Tibial nerve (tissue), 4 donors: ENCODE measurements at regions not wholly inside any gene's neighbourhood (a gene's known extent, or its start where the extent isn't known, plus 50 kb on each side); places are given as distances from the start of the nearest gene placed in this dataset.

Experiments
- DNase-seq, 2 donors: peaks; one replicate each; pipeline ENCODE4 v3.0.0-alpha.2; 2019; ENCODE audit warnings: low spot score in 2 of 2
- H3K27ac ChIP-seq, 4 donors: fragments of 200-600 bp; sonication (generic) in 3 of 4; one replicate each; pipeline ENCODE4 v1.5.1; 2017 to 2019; ENCODE audit warnings: mild to moderate bottlenecking in 1 of 4
- H3K27me3 ChIP-seq, 2 donors: fragments of 200-600 bp; sonication (generic) in 1 of 2; one replicate each; pipeline versions ENCODE4 v1.5.1 to v1.6.0; 2017 to 2019
- H3K36me3 ChIP-seq, 3 donors: fragments of 200-600 bp; sonication (generic); one replicate each; pipeline ENCODE4 v1.5.1; 2018 to 2019
- H3K4me1 ChIP-seq, 4 donors: fragments of 200-600 bp; sonication (generic) in 3 of 4; one replicate each; pipeline ENCODE4 v1.5.1; 2017 to 2019
- H3K4me3 ChIP-seq, 4 donors: fragments of 200-600 bp; sonication (generic) in 3 of 4; one replicate each; pipeline ENCODE4 v1.5.1; 2017 to 2019; ENCODE audit warnings: mild to moderate bottlenecking in 1 of 4, moderate library complexity in 1 of 4
- H3K9me3 ChIP-seq, 4 donors: fragments of 200-600 bp; sonication (generic) in 3 of 4; one replicate each; pipeline ENCODE4 v1.5.1; 2017 to 2019
- CTCF ChIP-seq, 5 experiments: fragments of 200-600 bp in 3 of 5; fragments of 450-650 bp in 2 of 5; sonication (generic) in 3 of 5; IDR thresholded peaks; one replicate each; pipeline ENCODE4 v1.5.1; 2016 to 2019; ENCODE audit warnings: antibody characterized with exemption in 5 of 5, mild to moderate bottlenecking in 3 of 5, moderate library complexity in 2 of 5
- EP300 ChIP-seq, 2 donors: sonication (generic); formaldehyde crosslinking; IDR thresholded peaks; one replicate each; pipeline ENCODE4 v1.6.1; 2017; ENCODE audit warnings: antibody characterized with exemption in 2 of 2, mild to moderate bottlenecking in 1 of 2
- POLR2A ChIP-seq, 2 donors: fragments of 450-650 bp; IDR thresholded peaks; one replicate each; pipeline ENCODE4 v1.6.1; 2017; ENCODE audit warnings: antibody characterized with exemption in 2 of 2, mild to moderate bottlenecking in 2 of 2, moderate library complexity in 2 of 2
- WGBS, 2 donors: methylation state at CpG; one replicate each; pipeline ENCODE4 v1.1.5; 2018; 5-methylcytosine and 5-hydroxymethylcytosine counted together

GRCh38 chr1:163796394-163796821, 474.7 kb downstream of the NUF2 start:
- Histone ChIP-seq H3K36me3 (no peaks in the 10 kb centered on the region), H3K9me3 (peaks cover 0 to 6% (median 0%) of the 10 kb centered on the region in 4 donors), H3K4me3 (no peak overlapping the region), H3K27me3 (no peaks in the 10 kb centered on the region), H3K27ac (no peak overlapping the region), H3K4me1 (no peaks in the 10 kb centered on the region)
- WGBS, 2 donors, result 24 to 39% methylated on average over 2 of the region's 2 CpGs
- TF ChIP-seq POLR2A (IDR thresholded peaks at IDR 0.05) (no peak), CTCF (IDR thresholded peaks at IDR 0.05) (no peak), EP300 (IDR thresholded peaks at IDR 0.05) (no peak)
- DNase-seq, result no peak

GRCh38 chr1:163797816-163798215, 476.1 kb downstream of the NUF2 start:
- Histone ChIP-seq H3K9me3 (peaks cover 0 to 2% (median 0%) of the 10 kb centered on the region in 4 donors), H3K36me3 (no peaks in the 10 kb centered on the region), H3K4me1 (no peaks in the 10 kb centered on the region), H3K27ac (no peak overlapping the region), H3K4me3 (no peak overlapping the region), H3K27me3 (no peaks in the 10 kb centered on the region)
- no peak for DNase-seq
- TF ChIP-seq CTCF (IDR thresholded peaks at IDR 0.05), result no peak
- TF ChIP-seq POLR2A (IDR thresholded peaks at IDR 0.05), result no peak
- no peak for TF ChIP-seq EP300 (IDR thresholded peaks at IDR 0.05)

- TF ChIP-seq POLR2A (IDR thresholded peaks at IDR 0.05) (no peak), EP300 (IDR thresholded peaks at IDR 0.05) (no peak), CTCF (IDR thresholded peaks at IDR 0.05) (no peak)
- Histone ChIP-seq H3K9me3 (no peaks in the 10 kb centered on the region), H3K4me3 (no peak overlapping the region), H3K36me3 (no peaks in the 10 kb centered on the region), H3K27ac (no peak overlapping the region), H3K27me3 (no peaks in the 10 kb centered on the region), H3K4me1 (no peaks in the 10 kb centered on the region)
- DNase-seq, result no peak
- 90 to 94% methylated on average over 6 of the region's 6 CpGs for WGBS, 2 donors
These were observed 477.5 kb downstream of the NUF2 start for GRCh38 chr1:163799190-163799805.

- H3K9me3 ChIP-seq, result no peaks in the 10 kb centered on the region
- DNase-seq, result no peak
These were observed 485.7 kb downstream of the NUF2 start for GRCh38 chr1:163807331-163808049.

GRCh38 chr1:163813251-163813650, 491.5 kb downstream of the NUF2 start:
- no peaks in the 10 kb centered on the region for H3K36me3 ChIP-seq
- H3K27me3 ChIP-seq, result no peaks in the 10 kb centered on the region
- H3K4me1 ChIP-seq, result no peaks in the 10 kb centered on the region
- no peak overlapping the region for H3K27ac ChIP-seq
- DNase-seq, result no peak
- no peaks in the 10 kb centered on the region for H3K9me3 ChIP-seq
- 91 to 94% methylated on average over 2 of the region's 2 CpGs for WGBS, 2 donors
- no peak overlapping the region for H3K4me3 ChIP-seq
- TF ChIP-seq EP300 (IDR thresholded peaks at IDR 0.05) (no peak), POLR2A (IDR thresholded peaks at IDR 0.05) (no peak), CTCF (IDR thresholded peaks at IDR 0.05) (no peak)

More at GRCh38 chr1:163807331-163808049, 485.7 kb downstream of the NUF2 start:
- Histone ChIP-seq H3K36me3 (no peaks in the 10 kb centered on the region), H3K27me3 (no peaks in the 10 kb centered on the region), H3K4me1 (no peaks in the 10 kb centered on the region), H3K27ac (no peak overlapping the region), H3K4me3 (no peak overlapping the region)
- WGBS, 2 donors, result 76 to 78% methylated on average over 3 of the region's 3 CpGs
- no peak for TF ChIP-seq POLR2A (IDR thresholded peaks at IDR 0.05)
- TF ChIP-seq EP300 (IDR thresholded peaks at IDR 0.05), result no peak
